ES-I3 (cell line): ENCODE measurements at regions not wholly inside any gene's neighbourhood (a gene's known extent, or its start where the extent isn't known, plus 50 kb on each side); places are given as distances from the start of the nearest gene placed in this dataset.
"Not testable (repeated sequence)": the region's sequence is repeated elsewhere in the genome, so short reads cannot be mapped to it uniquely, and the experiment has no call there.

Source experiments
- H3K36me3 ChIP-seq: 2 replicates; pipeline ENCODE4 v1.6.1; 2013; ENCODE audit warnings: mild to moderate bottlenecking, low read length, control low read depth, moderate library complexity; ENCODE audit not compliant: insufficient read depth
- H3K4me1 ChIP-seq: 2 replicates; pipeline ENCODE4 v1.6.1; 2013; ENCODE audit warnings: mild to moderate bottlenecking, control low read depth, low read length; ENCODE audit not compliant: insufficient read depth
- H3K9ac ChIP-seq: 2 replicates; pipeline ENCODE4 v1.6.1; 2013; ENCODE audit warnings: low read depth, mild to moderate bottlenecking, low read length, moderate library complexity
- H3K9me3 ChIP-seq: 2 replicates; pipeline ENCODE4 v1.6.1; 2013; ENCODE audit warnings: mild to moderate bottlenecking, low read length, moderate library complexity; ENCODE audit not compliant: control insufficient read depth, insufficient read depth

DNA sequence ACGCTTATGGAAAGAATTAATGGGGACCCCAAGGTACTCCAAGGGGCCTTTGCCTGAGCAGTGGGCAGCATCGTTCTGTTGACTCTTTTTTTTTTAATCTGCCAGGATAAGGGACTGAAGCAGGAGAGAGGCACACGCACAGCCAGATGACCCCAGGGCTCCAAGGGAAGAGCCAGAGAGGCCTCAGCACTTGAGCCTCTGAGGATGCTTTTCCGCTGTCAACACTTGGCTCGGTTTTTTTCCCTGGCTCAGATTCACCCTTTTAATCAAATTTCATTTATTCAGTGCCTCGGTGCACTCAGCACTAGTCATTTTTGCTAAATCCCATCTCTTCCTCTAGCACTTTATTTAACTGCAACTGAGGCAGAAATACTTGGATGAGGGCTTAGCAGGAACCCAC lies 226.3 kb downstream of the FGF9 start:
- Histone ChIP-seq H3K4me1 (no peaks in the 10 kb centered on the region), H3K36me3 (no peaks in the 10 kb centered on the region), H3K9me3 (no peaks in the 10 kb centered on the region), H3K9ac (no peak overlapping the region)

DNA sequence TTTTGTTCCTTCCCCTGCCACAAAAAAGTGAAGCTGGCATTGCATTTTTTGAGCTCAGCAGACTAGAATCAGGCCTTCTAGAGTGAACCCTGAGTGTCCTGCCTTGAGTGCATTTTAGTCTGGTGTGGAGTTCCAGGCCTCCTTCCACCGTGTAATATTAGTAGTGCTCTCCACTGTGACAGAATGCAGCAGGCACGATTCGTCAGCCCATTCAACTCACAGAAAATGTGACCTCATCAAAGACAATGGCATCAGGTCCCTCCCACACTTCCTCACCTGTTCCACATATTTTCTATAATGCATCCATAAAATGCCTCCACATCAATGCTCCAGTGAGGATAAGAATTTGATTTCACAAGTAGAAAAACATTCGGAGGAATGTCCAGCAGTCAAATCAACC lies 227.6 kb downstream of the FGF9 start:
- H3K4me1 ChIP-seq = no peaks in the 10 kb centered on the region
- H3K9me3 ChIP-seq = no peaks in the 10 kb centered on the region
- no peak overlapping the region for H3K9ac ChIP-seq

DNA sequence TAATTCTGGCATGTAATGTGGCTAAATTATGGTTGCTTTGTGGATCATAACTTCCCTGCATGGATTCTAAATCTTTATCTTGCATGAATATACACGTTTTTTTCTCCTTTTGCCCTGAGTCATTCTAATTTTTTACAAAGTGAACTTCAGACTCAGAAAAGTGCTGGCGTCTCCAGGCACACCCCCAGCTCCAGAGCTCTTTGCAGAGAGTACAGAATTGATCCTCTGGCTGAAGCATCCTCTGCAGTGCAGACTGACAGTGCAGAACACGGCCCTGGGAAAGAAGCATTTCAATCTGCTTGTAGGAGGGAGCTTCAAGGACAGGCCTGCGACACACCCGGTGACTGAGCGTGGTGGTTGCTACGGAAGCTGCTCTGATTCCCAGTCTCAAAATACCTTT lies 228.1 kb downstream of the FGF9 start:
- H3K36me3 ChIP-seq = no peaks in the 10 kb centered on the region
- H3K4me1 ChIP-seq = no peaks in the 10 kb centered on the region
- no peak overlapping the region for H3K9ac ChIP-seq
- no peaks in the 10 kb centered on the region for H3K9me3 ChIP-seq

More for the DNA sequence above, 227.6 kb downstream of the FGF9 start:
- no peaks in the 10 kb centered on the region for H3K36me3 ChIP-seq

DNA sequence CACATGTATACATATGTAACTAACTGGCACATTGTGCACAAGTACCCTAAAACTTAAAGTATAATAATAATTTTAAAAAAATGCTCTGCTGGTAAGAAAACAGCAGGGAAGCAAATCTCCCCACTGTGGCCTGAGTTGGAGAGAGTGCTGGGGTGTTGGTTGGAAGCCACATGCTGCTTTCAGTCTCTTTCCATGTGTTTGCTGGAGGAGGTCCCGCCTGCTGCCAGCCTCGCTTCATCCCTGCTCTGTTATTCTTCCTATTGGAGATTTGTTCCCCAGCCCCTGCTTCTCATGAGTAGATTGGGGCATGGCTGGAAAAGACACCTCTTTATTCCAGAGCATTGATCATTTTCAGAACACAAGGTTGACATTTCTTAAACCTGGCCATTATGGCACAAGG lies 230.5 kb downstream of the FGF9 start:
- Histone ChIP-seq H3K36me3 (no peaks in the 10 kb centered on the region), H3K9ac (no peak overlapping the region), H3K9me3 (no peaks in the 10 kb centered on the region), H3K4me1 (no peaks in the 10 kb centered on the region)

DNA sequence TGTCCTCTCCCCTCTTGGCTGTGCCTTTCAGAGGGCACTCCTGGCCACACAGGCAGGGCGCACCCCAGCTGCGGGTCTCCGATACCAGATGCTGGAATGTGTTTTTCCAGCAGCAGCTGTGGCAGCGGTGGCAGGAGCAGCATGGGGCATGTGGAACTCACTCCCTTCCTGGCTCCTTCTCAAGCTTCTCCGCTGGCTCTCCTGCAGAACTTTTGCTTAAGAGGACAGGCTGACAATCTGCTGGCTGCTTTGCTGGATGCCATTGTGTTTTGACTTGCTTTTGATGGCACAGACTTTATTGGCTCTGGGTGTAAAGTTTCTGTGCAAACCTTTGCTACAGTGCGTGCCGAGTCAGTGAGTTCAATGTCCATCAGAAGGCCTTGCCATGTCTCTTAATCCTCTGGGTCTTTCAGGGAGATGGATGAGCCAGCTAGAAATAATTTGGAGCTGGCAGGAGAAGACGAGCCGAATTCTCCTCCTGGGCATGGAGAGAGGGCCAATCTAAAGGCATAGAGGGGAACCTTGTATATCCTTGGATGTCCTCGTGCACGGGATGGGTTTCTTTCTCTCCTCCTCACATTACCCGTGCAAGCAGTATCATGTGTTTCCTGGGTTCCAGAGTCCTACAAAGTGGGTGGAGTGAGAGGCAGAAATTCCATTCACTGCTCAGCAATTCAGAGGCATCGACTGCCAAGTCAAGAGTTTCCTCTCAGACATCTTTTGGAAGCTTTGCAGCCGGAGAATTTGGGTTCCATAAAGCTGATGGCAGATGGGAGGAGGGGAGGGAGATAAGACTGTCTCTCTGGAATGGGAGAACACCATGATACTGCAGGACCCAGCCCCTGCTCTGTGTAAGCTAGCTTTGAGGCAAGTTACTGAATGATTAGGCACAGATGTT lies 231.2 kb downstream of the FGF9 start:
- Histone ChIP-seq H3K9me3 (no peaks in the 10 kb centered on the region; the same call in 1 of the 2 replicates), H3K9ac (no peak overlapping the region), H3K36me3 (no peaks in the 10 kb centered on the region), H3K4me1 (no peaks in the 10 kb centered on the region)

DNA sequence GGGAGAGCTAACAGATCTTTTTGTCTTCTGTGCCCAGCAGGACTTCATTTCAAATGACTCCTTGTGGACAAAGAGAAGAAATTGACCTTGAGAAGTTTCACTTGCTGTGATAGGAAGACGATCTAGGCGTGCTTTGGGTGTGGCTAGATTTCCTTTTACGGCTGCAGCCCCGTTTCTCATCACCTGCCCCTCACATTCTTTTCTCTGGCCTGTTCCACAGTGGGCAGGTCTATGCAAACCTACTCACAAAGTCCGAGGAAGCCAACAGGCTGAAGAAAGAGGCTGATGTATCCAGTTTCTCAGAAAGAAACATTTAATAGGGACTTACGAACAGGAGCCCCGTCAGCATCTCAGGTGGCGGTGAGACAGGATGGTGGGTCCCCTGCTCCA lies 231.8 kb downstream of the FGF9 start:
- no peak overlapping the region for H3K9ac ChIP-seq
- H3K9me3 ChIP-seq = no peaks in the 10 kb centered on the region; the same call in 1 of the 2 replicates
- no peaks in the 10 kb centered on the region for H3K4me1 ChIP-seq
- H3K36me3 ChIP-seq = no peaks in the 10 kb centered on the region

DNA sequence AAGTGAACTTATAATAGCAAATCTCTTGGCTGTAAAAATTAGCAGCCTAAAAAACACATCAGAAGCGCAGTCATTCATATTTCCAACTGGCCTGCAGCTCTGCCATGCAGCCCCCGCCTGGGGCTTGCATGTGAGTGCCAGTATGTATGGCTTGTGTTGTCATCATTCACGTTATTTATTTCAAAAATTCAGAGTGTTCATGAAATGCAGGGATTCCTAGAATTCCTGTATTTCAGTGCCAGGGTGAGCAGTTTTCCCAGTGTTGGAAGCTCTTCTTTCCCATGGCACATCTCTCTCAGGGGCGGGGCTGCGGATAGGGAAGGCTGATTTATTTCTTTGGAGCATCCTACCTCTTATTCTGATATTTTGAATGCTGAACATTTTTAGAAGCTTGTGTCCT lies 234.6 kb downstream of the FGF9 start:
- no peak overlapping the region for H3K9ac ChIP-seq
- H3K9me3 ChIP-seq = no peaks in the 10 kb centered on the region; the same call in 1 of the 2 replicates
- no peaks in the 10 kb centered on the region for H3K36me3 ChIP-seq
- H3K4me1 ChIP-seq = no peaks in the 10 kb centered on the region

DNA sequence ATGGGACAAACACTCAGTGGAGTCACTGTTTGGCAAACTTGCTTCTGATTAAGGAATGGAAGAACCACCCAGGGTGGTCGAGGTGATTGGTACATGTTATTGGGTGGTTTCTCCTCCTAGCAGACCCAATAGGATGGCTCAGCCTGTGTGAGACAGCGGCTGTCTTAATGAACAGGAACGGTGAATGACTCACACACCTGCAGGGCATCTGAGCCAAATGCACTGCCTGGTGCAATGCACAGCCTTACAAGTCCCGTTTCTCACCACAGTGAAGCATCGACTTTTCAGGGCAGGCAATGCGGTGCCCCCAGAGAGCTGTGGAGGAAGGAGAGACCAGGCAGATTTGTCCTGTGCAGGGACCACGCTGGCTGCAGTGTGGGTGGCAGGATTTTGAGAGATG lies 238.5 kb downstream of the FGF9 start:
- no peaks in the 10 kb centered on the region for H3K36me3 ChIP-seq
- H3K4me1 ChIP-seq = peaks cover 15% of the 10 kb centered on the region
- no peaks in the 10 kb centered on the region; the same call in 1 of the 2 replicates for H3K9me3 ChIP-seq
- H3K9ac ChIP-seq = no peak overlapping the region

DNA sequence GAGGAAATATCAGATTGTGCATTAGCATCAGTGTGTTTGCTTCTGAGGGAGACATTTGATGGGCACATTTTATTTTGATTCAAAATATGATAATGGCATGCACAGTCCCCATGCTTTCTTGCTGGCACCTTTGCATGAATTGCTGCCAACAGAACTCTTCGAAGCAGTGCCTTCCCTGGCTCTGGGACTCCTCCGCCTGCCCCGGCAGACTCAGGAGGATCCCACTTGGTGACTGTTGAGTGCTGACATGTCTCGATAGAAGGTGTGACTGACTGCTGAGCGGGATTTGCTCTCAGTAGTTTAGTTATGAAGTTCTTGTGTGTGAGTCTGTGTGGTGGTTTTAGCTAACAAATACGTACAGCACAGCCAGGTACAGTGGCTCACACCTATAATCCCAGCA lies 239.7 kb downstream of the FGF9 start:
- no peak overlapping the region for H3K9ac ChIP-seq
- H3K4me1 ChIP-seq = peaks cover 15% of the 10 kb centered on the region
- no peaks in the 10 kb centered on the region; the same call in 1 of the 2 replicates for H3K9me3 ChIP-seq
- no peaks in the 10 kb centered on the region for H3K36me3 ChIP-seq

DNA sequence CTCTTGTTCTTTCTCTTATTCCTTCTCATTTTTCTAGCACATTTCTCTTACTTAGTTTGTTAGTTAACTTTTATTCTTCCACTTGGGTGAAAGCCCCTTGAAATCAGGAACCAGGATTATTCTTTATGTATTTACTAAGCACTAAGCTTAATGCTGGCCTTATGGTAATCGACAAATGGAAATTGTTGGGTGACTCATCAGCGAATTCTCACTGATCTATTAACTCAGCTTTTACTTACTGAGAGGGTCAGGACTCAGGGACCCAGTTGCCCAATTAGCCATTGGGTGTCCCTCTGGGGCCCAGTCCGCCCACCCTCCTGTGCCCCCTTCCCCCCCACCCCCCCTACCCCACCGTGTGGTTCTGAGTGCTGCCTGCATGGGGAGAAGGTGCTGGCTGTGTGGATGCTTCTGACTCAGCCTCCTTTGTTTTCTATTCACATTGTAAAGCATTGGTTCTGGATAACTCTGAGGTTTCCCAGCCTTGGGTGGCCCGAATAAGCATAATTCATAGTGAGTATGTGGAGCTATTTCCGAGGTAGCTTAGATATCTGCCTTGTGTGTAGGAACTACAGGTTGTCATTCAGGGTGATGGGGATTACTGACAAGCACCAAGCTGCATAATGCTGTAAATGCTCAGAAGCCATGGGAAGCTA lies 240.9 kb downstream of the FGF9 start:
- no peak overlapping the region for H3K9ac ChIP-seq
- no peaks in the 10 kb centered on the region for H3K36me3 ChIP-seq
- no peaks in the 10 kb centered on the region for H3K9me3 ChIP-seq
- H3K4me1 ChIP-seq = peaks cover 15% of the 10 kb centered on the region

DNA sequence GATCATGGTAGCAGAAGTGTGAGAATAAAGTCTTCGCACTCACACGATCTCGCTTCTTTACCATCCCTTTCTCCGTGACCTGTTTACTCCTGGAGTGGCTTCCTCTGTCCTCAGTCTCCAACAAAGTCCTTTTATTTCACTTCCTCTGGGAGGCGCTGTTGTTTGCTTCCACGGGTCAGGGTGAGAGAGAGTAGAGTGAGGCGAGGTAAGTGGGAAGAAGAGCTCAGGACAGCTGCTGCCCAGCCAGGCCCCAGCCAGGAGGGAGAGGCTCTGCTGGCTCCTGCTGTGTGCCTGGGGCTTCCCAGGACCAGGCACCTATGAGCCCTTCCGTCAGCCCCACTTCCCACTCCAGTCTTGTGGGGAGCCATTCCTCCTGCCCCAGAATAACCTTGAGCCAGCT lies 242.1 kb downstream of the FGF9 start:
- H3K36me3 ChIP-seq = no peaks in the 10 kb centered on the region
- no peaks in the 10 kb centered on the region for H3K9me3 ChIP-seq
- H3K9ac ChIP-seq = no peak overlapping the region
- H3K4me1 ChIP-seq = peaks cover 15% of the 10 kb centered on the region

DNA sequence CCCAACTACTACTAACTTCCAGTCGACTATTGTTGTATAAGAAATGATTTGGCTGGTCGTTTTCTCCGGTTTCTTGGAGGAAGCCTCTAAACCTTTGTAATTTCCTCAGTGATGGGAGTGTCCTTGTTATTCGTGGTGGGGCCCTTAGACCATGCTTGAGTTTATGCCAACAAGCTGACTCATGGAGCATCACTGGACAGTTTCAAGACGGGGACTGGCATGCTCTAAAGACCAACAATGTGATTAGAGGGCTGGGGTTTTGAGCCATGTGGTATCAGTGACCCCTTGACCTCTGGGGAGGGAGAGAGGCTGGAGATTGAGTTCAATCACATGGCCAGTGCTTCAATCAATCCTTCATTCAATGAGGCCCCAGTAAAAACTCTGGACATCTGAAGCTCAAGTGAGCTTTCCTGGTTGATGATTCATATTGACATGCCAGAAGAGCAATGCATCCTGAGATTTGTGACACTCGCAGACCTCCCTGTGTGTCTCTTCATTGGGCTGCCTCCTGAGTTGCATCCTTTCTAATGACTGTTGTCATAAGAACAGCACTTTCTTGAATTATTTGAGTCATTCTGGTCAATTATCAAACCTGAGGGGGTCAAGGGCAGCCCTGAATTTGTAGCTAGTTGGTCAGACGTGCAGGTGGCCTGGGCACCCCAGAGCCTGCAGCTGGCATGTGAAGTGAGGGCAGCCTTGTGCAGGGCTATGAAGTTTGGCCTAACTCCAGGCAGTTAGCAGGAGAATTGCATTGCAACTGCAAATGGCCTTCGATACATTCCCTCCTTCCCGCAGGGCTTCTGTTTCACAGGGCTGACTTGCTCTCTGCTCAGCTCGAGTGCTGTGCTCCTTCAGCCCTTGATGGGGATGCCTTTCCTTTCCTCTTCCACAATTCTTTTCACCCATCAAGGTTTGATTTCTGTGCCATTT lies 246.5 kb downstream of the FGF9 start:
- Histone ChIP-seq H3K9me3 (no peaks in the 10 kb centered on the region), H3K4me1 (peaks cover 11% of the 10 kb centered on the region), H3K9ac (no peak overlapping the region), H3K36me3 (no peaks in the 10 kb centered on the region)

DNA sequence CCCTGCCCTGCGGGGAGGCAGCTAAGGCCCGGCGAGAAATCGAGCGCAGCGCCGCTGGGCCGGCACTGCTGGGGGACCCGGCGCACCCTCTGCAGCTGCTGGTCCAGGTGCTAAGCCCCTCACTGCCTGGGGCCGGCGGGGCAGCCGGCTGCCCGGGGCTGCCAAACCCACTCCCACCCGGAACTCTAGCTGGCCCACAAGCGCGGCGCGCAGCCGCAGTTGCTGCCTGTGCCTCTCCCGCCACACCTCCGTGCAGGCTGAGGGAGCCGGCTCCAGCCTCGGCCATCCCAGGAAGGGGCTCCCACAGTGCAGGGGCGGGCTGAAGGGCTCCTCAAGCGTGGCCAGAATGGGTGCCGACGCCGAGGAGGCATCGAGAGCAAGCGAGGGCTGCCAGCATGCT lies 249.9 kb downstream of the FGF9 start:
- not testable (repeated sequence) for H3K36me3 ChIP-seq, H3K9me3 ChIP-seq, H3K9ac ChIP-seq
- H3K4me1 ChIP-seq = peaks cover 25% of the 10 kb centered on the region

DNA sequence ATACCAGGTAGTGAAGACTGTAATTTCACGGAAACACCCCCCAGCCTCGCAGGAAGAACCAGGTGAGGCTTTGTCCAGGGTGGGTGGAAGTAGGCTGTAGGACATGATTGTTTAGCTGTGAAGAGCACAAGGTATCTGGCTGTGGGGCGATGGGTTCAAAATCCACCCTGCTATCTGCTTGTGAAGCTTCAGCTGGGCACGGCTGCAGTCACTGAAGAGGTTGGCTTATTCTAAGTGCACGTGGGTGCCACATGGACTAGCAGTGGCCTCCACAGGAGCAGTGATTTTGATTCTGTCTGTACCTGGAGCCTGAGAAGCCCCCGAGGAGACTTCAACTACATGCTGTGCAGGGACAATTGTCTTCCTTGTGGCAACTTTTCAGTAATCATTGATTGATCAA lies 254.1 kb downstream of the FGF9 start:
- no peak overlapping the region for H3K9ac ChIP-seq
- H3K9me3 ChIP-seq = no peaks in the 10 kb centered on the region; the same call in 1 of the 2 replicates
- H3K36me3 ChIP-seq = no peaks in the 10 kb centered on the region; the same call in 1 of the 2 replicates
- H3K4me1 ChIP-seq = peaks cover 34% of the 10 kb centered on the region
